Osteoblast (primary cell): ENCODE measurements at regions not wholly inside any gene's neighbourhood (a gene's known extent, or its start where the extent isn't known, plus 50 kb on each side); places are given as distances from the start of the nearest gene placed in this dataset.

Source experiments
- DNase-seq: peaks from one replicate; pipeline ENCODE4 v3.0.0; 2011; ENCODE audit warnings: low spot score, mixed read lengths; ENCODE audit not compliant: insufficient read length; ENCODE audit errors: missing footprints
- H2AFZ ChIP-seq: 2 replicates; pipeline ENCODE4 v1.6.0; 2011; ENCODE audit warnings: mild to moderate bottlenecking, low read length
- H3K27ac ChIP-seq: 2 replicates; pipeline ENCODE4 v1.5.1; 2011; ENCODE audit warnings: mild to moderate bottlenecking, low read depth, low read length, moderate library complexity
- H3K27me3 ChIP-seq: 2 replicates; pipeline ENCODE4 v1.6.0; 2012; ENCODE audit warnings: mild to moderate bottlenecking, control low read depth, inconsistent platforms, low read length, moderate library complexity; ENCODE audit not compliant: insufficient read depth
- H3K36me3 ChIP-seq: 2 replicates; pipeline ENCODE4 v1.5.1; 2011; ENCODE audit warnings: mild to moderate bottlenecking, low read length, control low read depth, moderate library complexity; ENCODE audit not compliant: insufficient read depth
- H3K4me1 ChIP-seq: 2 replicates; pipeline ENCODE4 v1.5.1; 2011; ENCODE audit warnings: mild to moderate bottlenecking, low read length, control low read depth, moderate library complexity; ENCODE audit not compliant: insufficient read depth
- H3K4me2 ChIP-seq: 2 replicates; pipeline ENCODE4 v1.6.0; 2011; ENCODE audit warnings: mild to moderate bottlenecking, low read length; ENCODE audit not compliant: insufficient read depth
- H3K4me3 ChIP-seq: fragments of 200-600 bp; sonication (generic); 3 replicates; pipeline ENCODE4 v1.5.1; 2012; ENCODE audit warnings: mild to moderate bottlenecking, low read length, inconsistent platforms; ENCODE audit not compliant: insufficient read depth
- H3K79me2 ChIP-seq: 2 replicates; pipeline ENCODE4 v1.6.0; 2012; ENCODE audit warnings: mild to moderate bottlenecking, low read length, control low read depth, inconsistent platforms; ENCODE audit not compliant: insufficient read depth
- H3K9me3 ChIP-seq: 2 replicates; pipeline ENCODE4 v1.5.1; 2011; ENCODE audit warnings: low read depth, low read length, control low read depth
- H4K20me1 ChIP-seq: 2 replicates; pipeline ENCODE4 v1.6.0; 2012; ENCODE audit warnings: mild to moderate bottlenecking, low read length, control low read depth; ENCODE audit not compliant: insufficient read depth
- TF ChIP-seq, protein P1 (sequence below): IDR thresholded peaks from 2 replicates; pipeline ENCODE4 v1.5.1; 2011; ENCODE audit warnings: mild to moderate bottlenecking, low read depth, low read length, moderate library complexity; ENCODE audit errors: extremely low read depth

- no peak for DNase-seq
- no peaks in the 10 kb centered on the region for H3K9me3 ChIP-seq
These were observed 103.1 kb downstream of the RAP2A start for GRCh38 chr13:97537110-97537509.

DNA sequence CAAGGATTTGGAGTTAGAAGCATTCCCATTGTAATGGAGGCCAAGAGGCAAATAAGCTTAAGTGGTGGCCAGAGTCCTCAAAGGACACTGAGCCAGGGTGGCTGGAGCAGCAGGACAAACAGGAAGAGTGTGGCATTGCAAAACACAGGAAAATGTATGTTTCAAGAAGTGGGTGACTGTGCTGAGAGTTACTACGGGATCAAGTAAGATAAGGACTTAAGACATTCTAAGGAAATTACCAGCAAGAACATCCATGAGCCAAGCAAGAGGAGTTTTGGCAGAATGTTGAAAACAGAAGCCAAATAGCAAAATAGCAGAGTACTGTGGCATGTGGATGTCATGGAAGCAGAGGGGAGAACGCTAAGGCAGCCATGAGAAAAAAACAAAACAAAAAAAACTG, 104.2 kb downstream of the RAP2A start:
- TF ChIP-seq, protein P1, sequence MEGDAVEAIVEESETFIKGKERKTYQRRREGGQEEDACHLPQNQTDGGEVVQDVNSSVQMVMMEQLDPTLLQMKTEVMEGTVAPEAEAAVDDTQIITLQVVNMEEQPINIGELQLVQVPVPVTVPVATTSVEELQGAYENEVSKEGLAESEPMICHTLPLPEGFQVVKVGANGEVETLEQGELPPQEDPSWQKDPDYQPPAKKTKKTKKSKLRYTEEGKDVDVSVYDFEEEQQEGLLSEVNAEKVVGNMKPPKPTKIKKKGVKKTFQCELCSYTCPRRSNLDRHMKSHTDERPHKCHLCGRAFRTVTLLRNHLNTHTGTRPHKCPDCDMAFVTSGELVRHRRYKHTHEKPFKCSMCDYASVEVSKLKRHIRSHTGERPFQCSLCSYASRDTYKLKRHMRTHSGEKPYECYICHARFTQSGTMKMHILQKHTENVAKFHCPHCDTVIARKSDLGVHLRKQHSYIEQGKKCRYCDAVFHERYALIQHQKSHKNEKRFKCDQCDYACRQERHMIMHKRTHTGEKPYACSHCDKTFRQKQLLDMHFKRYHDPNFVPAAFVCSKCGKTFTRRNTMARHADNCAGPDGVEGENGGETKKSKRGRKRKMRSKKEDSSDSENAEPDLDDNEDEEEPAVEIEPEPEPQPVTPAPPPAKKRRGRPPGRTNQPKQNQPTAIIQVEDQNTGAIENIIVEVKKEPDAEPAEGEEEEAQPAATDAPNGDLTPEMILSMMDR, result no peak
- Histone ChIP-seq H3K27ac (no peak overlapping the region), H4K20me1 (no peaks in the 10 kb centered on the region), H3K4me1 (no peaks in the 10 kb centered on the region), H3K4me3 (no peak overlapping the region), H3K9me3 (no peaks in the 10 kb centered on the region), H3K4me2 (no peak overlapping the region), H3K27me3 (no peaks in the 10 kb centered on the region), H2AFZ (no peak overlapping the region), H3K79me2 (no peaks in the 10 kb centered on the region), H3K36me3 (no peaks in the 10 kb centered on the region)
- DNase-seq, result no peak

More at GRCh38 chr13:97537110-97537509, 103.1 kb downstream of the RAP2A start:
- Histone ChIP-seq H3K36me3 (no peaks in the 10 kb centered on the region), H3K27me3 (no peaks in the 10 kb centered on the region), H3K79me2 (no peaks in the 10 kb centered on the region), H3K4me2 (no peak overlapping the region), H3K4me1 (no peaks in the 10 kb centered on the region), H3K4me3 (no peak overlapping the region), H3K27ac (no peak overlapping the region), H2AFZ (no peak overlapping the region), H4K20me1 (no peaks in the 10 kb centered on the region)
- TF ChIP-seq, protein P1, result no peak

DNA sequence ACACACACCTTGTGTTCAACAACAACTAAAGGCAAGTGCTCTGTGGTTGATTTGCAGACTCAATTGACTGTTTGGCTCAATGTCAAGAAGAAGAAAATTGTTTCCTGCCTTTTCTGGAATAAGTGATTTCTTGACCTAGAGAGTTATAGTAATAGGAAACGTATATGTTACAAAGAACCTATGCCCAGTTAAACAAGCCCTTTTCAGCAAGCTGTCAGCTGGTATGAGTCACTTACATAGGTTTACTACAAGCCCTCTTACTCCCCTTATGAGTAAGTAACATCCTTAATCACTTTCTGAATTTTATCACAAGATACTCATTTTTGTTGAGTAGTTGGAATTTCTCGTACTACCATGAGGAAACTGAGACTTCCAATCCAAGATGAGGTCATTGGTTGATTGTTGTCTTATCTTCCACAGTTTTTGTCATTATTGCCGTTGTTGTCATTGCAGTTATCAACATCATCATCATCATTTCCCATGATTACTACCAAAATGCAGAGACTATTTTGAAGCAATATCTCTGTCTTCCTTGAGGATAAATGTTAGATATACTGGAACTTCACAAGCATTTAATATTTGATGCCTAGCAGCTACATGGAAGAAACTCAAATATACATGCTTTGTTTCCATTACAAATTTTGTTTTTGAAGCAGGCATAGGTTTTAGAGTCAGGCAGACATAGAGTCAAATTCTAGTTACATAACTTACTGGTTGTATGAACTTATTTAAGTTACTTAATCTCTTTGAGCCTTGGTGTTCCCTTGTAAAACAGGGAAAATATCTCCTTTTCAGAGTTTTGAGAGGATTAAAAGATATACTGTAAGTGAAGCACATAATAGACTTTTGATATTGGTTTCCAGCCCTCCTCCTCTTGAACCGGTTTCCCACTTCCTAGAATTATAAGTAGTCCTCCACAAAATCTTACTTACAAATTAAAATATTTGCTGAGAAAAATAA, 106.0 kb downstream of the RAP2A start:
- no peaks in the 10 kb centered on the region for H3K4me1 ChIP-seq

GRCh38 chr13:97540696-97541095, 106.7 kb downstream of the RAP2A start:
- H3K4me1 ChIP-seq, result no peaks in the 10 kb centered on the region
- TF ChIP-seq, protein P1, result no peak
- no peaks in the 10 kb centered on the region for H4K20me1 ChIP-seq
- no peak overlapping the region for H2AFZ ChIP-seq
- H3K27me3 ChIP-seq, result no peaks in the 10 kb centered on the region
- DNase-seq, result no peak
- H3K4me3 ChIP-seq, result no peak overlapping the region
- no peak overlapping the region for H3K4me2 ChIP-seq
- no peaks in the 10 kb centered on the region for H3K79me2 ChIP-seq
- H3K27ac ChIP-seq, result no peak overlapping the region
- H3K9me3 ChIP-seq, result no peaks in the 10 kb centered on the region
- no peaks in the 10 kb centered on the region for H3K36me3 ChIP-seq

More for the DNA sequence above, 106.0 kb downstream of the RAP2A start:
- no peak overlapping the region for H3K27ac ChIP-seq
- no peak overlapping the region for H3K4me2 ChIP-seq
- H3K79me2 ChIP-seq, result no peaks in the 10 kb centered on the region
- H2AFZ ChIP-seq, result no peak overlapping the region
- no peaks in the 10 kb centered on the region for H3K27me3 ChIP-seq
- no peak overlapping the region for H3K4me3 ChIP-seq
- DNase-seq, result no peak
- no peaks in the 10 kb centered on the region for H4K20me1 ChIP-seq
- TF ChIP-seq, protein P1, result no peak
- H3K9me3 ChIP-seq, result no peaks in the 10 kb centered on the region
- H3K36me3 ChIP-seq, result no peaks in the 10 kb centered on the region
